PC-3 (cell line): ENCODE measurements at regions not wholly inside any gene's neighbourhood (a gene's known extent, or its start where the extent isn't known, plus 50 kb on each side); places are given as distances from the start of the nearest gene placed in this dataset.

Experiments
- EZH2 ChIP-seq: fragments of 300-600 bp; sonication (generic); IDR thresholded peaks from one replicate; pipeline ENCODE4 v1.6.1; 2017; ENCODE audit warnings: antibody characterized with exemption, mild to moderate bottlenecking, low read length; ENCODE audit not compliant: unreplicated experiment
- EZH2phosphoT487 ChIP-seq: fragments of 300-600 bp; sonication (generic); IDR thresholded peaks from 2 replicates; pipeline ENCODE4 v1.6.1; 2018; ENCODE audit warnings: mild to moderate bottlenecking, antibody characterized with exemption, low read length, borderline replicate concordance
- TF ChIP-seq, protein P1 (sequence below): fragments of 300-600 bp; sonication (generic); conservative IDR thresholded peaks from 2 replicates; pipeline ENCODE4 v1.5.1; 2017; ENCODE audit warnings: antibody characterized with exemption, low read depth, mild to moderate bottlenecking, low read length

- TF ChIP-seq, protein P1, sequence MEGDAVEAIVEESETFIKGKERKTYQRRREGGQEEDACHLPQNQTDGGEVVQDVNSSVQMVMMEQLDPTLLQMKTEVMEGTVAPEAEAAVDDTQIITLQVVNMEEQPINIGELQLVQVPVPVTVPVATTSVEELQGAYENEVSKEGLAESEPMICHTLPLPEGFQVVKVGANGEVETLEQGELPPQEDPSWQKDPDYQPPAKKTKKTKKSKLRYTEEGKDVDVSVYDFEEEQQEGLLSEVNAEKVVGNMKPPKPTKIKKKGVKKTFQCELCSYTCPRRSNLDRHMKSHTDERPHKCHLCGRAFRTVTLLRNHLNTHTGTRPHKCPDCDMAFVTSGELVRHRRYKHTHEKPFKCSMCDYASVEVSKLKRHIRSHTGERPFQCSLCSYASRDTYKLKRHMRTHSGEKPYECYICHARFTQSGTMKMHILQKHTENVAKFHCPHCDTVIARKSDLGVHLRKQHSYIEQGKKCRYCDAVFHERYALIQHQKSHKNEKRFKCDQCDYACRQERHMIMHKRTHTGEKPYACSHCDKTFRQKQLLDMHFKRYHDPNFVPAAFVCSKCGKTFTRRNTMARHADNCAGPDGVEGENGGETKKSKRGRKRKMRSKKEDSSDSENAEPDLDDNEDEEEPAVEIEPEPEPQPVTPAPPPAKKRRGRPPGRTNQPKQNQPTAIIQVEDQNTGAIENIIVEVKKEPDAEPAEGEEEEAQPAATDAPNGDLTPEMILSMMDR = no peak
- TF ChIP-seq EZH2 (no peak), EZH2phosphoT487 (no peak)
Observed at GRCh38 chr3:152959307-152959706, 124.4 kb downstream of the P2RY1 start.
